ENCODE measurements at regions not wholly inside any gene's neighbourhood (a gene's known extent, or its start where the extent isn't known, plus 50 kb on each side); places are given as distances from the start of the nearest gene placed in this dataset.

DNA sequence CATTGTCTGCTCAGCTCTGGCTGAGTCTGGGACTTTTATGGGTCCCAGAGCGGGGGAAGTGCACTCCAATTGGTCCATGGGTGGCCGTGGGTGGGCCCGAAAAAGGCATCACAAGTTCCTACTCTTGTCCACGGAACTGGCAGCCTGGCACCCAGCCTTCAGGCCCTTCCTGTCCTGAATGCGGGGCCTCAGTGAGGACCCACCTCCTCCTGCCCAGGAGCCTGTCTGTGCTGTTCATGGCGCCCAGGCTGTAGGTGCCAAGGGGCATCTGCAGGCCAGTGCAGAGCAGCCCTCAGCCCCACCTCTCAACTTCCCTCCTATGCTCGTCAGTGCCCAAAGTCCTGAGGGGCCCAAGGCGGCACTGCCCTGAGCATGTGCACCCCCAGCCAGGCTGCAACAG lies 411.7 kb upstream of the KIRREL3 start:
- peaks cover 8 to 32% (median 26%) of the 10 kb centered on the region in 11 experiments; a peak in 21 of 22 replicates for H3K9me3 ChIP-seq (replicated peaks in 1 of 11)
- H3K4me2 ChIP-seq, result no peak overlapping the region
- TF ChIP-seq Cebpa-rat (IDR thresholded peaks at IDR 0.05), result no peak
- no peaks in the 10 kb centered on the region for H3K36me3 ChIP-seq
- no peaks in the 10 kb centered on the region for H3K27me3 ChIP-seq
- H3K4me1 ChIP-seq, result no peaks in the 10 kb centered on the region
- no peak overlapping the region for H3K27ac ChIP-seq
- H3K9ac ChIP-seq, result no peak overlapping the region
- H3K4me3 ChIP-seq, result no peak overlapping the region
- no peaks in the 10 kb centered on the region for H4K20me1 ChIP-seq

- H3K9ac ChIP-seq, result no peak overlapping the region
- no peaks in the 10 kb centered on the region for H3K36me3 ChIP-seq
- no peaks in the 10 kb centered on the region for H4K20me1 ChIP-seq
- TF ChIP-seq Cebpa-rat (IDR thresholded peaks at IDR 0.05), result no peak
- H3K4me3 ChIP-seq, result no peak overlapping the region
- no peaks in the 10 kb centered on the region for H3K4me1 ChIP-seq
- no peak overlapping the region for H3K4me2 ChIP-seq
- H3K9me3 ChIP-seq (replicated peaks in 1 of 11), result peaks cover 8 to 32% (median 26%) of the 10 kb centered on the region in 11 experiments; a peak in 21 of 22 replicates
- no peak overlapping the region for H3K27ac ChIP-seq
- no peaks in the 10 kb centered on the region for H3K27me3 ChIP-seq
Observed at GRCh38 chr11:127411283-127411682, 410.7 kb upstream of the KIRREL3 start.

DNA sequence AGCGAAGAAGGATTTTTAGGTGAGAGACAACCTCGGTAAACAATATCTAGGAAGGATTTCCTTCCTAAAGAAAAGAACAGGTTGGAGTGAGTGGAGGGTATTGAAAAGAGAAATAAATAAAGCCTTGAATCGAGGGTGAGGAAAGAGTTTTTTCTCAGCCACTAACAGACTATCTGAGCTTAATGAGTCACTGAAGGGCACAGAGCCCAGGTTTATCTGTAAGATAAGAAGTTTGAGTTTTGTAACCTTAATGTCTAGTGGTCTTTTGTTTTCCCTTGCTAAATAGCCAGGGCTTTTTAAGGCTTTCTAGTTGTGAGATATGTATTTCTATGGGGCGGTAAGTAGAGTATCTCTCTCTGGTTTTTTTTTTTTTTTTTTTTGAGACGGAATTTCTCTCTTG lies 394.5 kb upstream of the KIRREL3 start:
- Histone ChIP-seq H3K4me3 (no peak overlapping the region), H3K4me1 (no peaks in the 10 kb centered on the region), H3K4me2 (no peak overlapping the region), H3K9me3 (replicated peaks in 1 of 11) (peaks cover 0 to 13% (median 9%) of the 10 kb centered on the region in 11 experiments; a peak in 11 of 22 replicates), H4K20me1 (no peaks in the 10 kb centered on the region), H3K27ac (no peak overlapping the region), H3K9ac (no peak overlapping the region), H3K36me3 (no peaks in the 10 kb centered on the region), H3K27me3 (no peaks in the 10 kb centered on the region)
- no peak for TF ChIP-seq Cebpa-rat (IDR thresholded peaks at IDR 0.05)

DNA sequence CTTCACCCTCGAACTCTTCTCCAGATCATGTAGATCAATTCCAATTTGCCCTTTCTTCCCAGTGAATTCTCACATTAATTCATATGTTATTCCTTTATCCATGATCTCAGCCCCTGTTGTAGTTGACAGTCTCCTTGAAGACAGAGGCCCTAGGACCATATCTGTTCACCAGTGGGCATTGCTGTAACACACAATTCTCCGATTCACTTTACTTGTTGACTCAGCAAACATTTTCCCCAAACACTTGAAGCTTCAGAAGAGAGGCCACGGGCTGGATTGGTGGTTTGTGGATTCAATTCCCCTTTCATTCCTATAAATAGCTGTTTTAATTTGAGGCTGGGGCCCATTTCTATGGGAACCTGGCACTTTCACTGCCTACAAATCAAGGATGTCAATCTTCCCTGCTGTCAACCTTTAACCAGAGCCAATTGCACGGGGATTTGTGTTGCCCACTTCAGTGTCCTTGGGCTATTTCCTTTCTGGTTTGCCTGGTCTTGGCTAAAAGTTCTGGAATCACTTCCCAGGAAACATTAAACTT lies 393.0 kb upstream of the KIRREL3 start:
- H3K4me1 ChIP-seq, result no peaks in the 10 kb centered on the region
- no peak for TF ChIP-seq Cebpa-rat (IDR thresholded peaks at IDR 0.05)
- H3K9me3 ChIP-seq (replicated peaks in 1 of 11), result peaks cover 0 to 13% (median 9%) of the 10 kb centered on the region in 11 experiments; a peak in 11 of 22 replicates
- no peak overlapping the region for H3K9ac ChIP-seq
- H3K4me2 ChIP-seq, result 0 out of 22 replicates have a peak overlapping the region, but pooled peaks of 1 of the 11 experiments have one; percentile 8
- no peaks in the 10 kb centered on the region for H4K20me1 ChIP-seq
- H3K27ac ChIP-seq, result no peak overlapping the region
- no peaks in the 10 kb centered on the region for H3K36me3 ChIP-seq
- H3K4me3 ChIP-seq, result no peak overlapping the region
- no peaks in the 10 kb centered on the region for H3K27me3 ChIP-seq

DNA sequence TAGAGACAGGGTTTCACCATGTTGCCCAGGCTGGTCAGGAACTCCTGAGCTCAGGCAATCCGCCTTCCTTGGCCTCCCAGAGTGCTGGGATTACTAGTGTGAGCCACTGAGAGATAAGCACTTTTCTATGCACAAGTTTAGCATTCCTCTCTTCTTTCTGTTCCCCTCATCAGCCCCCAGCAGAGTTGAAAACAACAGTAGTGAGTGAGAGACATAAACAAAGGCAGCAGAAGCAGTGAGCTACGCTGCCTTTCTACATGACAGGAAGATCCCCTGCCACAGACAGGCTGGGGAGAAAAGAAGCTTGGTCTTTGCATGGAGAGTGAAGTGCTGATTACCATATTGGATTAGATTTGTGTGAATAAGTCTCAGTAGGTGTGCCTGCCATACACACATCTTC lies 392.0 kb upstream of the KIRREL3 start:
- H3K27me3 ChIP-seq, result no peaks in the 10 kb centered on the region
- no peaks in the 10 kb centered on the region for H3K36me3 ChIP-seq
- H3K9ac ChIP-seq, result no peak overlapping the region
- H3K27ac ChIP-seq, result no peak overlapping the region
- H4K20me1 ChIP-seq, result no peaks in the 10 kb centered on the region
- H3K9me3 ChIP-seq (replicated peaks in 1 of 11), result peaks cover 0 to 13% (median 9%) of the 10 kb centered on the region in 11 experiments; a peak in 11 of 22 replicates
- TF ChIP-seq Cebpa-rat (IDR thresholded peaks at IDR 0.05), result no peak
- no peaks in the 10 kb centered on the region for H3K4me1 ChIP-seq
- no peak overlapping the region for H3K4me3 ChIP-seq
- no peak overlapping the region for H3K4me2 ChIP-seq

DNA sequence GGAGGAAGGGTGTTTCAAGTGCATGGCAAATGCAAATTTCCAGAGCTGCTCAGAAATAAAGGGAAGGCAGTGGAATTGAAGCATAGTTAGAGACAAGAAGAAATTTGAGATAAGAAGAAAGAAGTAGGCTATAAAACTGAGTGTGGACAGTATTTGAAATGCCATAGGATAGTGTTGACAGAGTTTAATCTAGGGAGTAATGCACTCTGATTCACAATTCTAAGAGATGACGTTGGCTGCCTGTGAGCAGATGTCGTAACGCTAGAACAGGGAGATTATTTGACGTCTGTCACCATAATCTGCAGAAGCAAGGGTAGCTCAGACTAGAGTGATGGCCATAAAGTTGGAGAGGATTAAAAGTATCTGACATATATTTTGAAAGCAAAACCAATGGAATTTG lies 389.9 kb upstream of the KIRREL3 start:
- Histone ChIP-seq H3K27me3 (no peaks in the 10 kb centered on the region), H3K4me3 (no peak overlapping the region), H3K9ac (no peak overlapping the region), H3K36me3 (no peaks in the 10 kb centered on the region), H3K4me1 (no peaks in the 10 kb centered on the region), H3K4me2 (no peak overlapping the region), H3K9me3 (replicated peaks in 1 of 11) (no peaks in the 10 kb centered on the region), H4K20me1 (no peaks in the 10 kb centered on the region), H3K27ac (no peak overlapping the region)
- TF ChIP-seq Cebpa-rat (IDR thresholded peaks at IDR 0.05), result no peak

GRCh38 chr11:127385071-127385470 lies 384.5 kb upstream of the KIRREL3 start:
- Histone ChIP-seq H3K4me2 (no peak overlapping the region), H3K27me3 (no peaks in the 10 kb centered on the region), H3K27ac (no peak overlapping the region), H3K9ac (no peak overlapping the region), H3K36me3 (no peaks in the 10 kb centered on the region), H3K9me3 (replicated peaks in 1 of 11) (no peaks in the 10 kb centered on the region), H3K4me3 (no peak overlapping the region), H4K20me1 (no peaks in the 10 kb centered on the region), H3K4me1 (no peaks in the 10 kb centered on the region)
- TF ChIP-seq Cebpa-rat (IDR thresholded peaks at IDR 0.05), result no peak

- H3K4me3 ChIP-seq, result no peak overlapping the region
- no peaks in the 10 kb centered on the region for H4K20me1 ChIP-seq
- TF ChIP-seq Cebpa-rat (IDR thresholded peaks at IDR 0.05), result no peak
- H3K9ac ChIP-seq, result no peak overlapping the region
- H3K4me2 ChIP-seq, result no peak overlapping the region
- no peak overlapping the region for H3K27ac ChIP-seq
- H3K4me1 ChIP-seq, result no peaks in the 10 kb centered on the region
- H3K27me3 ChIP-seq, result no peaks in the 10 kb centered on the region
- no peaks in the 10 kb centered on the region for H3K9me3 ChIP-seq (replicated peaks in 1 of 11)
- no peaks in the 10 kb centered on the region for H3K36me3 ChIP-seq
Observed at GRCh38 chr11:127383026-127383425, 382.5 kb upstream of the KIRREL3 start.

- H4K20me1 ChIP-seq, result no peaks in the 10 kb centered on the region
- H3K4me2 ChIP-seq, result no peak overlapping the region
- H3K27ac ChIP-seq, result no peak overlapping the region
- no peaks in the 10 kb centered on the region for H3K27me3 ChIP-seq
- no peaks in the 10 kb centered on the region for H3K36me3 ChIP-seq
- H3K4me3 ChIP-seq, result no peak overlapping the region
- TF ChIP-seq Cebpa-rat (IDR thresholded peaks at IDR 0.05), result no peak
- H3K9ac ChIP-seq, result no peak overlapping the region
- no peaks in the 10 kb centered on the region for H3K4me1 ChIP-seq
- no peaks in the 10 kb centered on the region for H3K9me3 ChIP-seq (replicated peaks in 1 of 11)
Observed at GRCh38 chr11:127381247-127381646, 380.7 kb upstream of the KIRREL3 start.

DNA sequence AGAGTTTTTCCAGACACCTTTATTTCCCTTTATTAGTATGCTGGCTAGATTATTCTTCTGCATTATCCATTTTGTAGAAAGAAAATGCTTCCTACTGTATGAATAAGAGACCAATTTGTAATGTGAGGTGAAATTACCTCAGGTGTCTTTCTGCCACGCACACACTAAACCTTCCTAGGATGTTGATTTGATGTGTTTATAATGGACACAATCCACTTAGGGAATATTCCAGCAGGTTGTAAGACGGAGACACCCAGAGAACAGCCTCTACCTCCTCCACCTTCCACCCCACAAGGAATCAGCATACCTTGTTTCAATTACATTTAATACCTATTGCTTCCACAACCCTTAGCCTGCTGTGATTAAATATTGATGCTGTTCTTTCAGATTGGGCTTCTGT lies 379.1 kb upstream of the KIRREL3 start:
- no peak overlapping the region for H3K9ac ChIP-seq
- TF ChIP-seq Cebpa-rat (IDR thresholded peaks at IDR 0.05), result no peak
- no peak overlapping the region for H3K4me2 ChIP-seq
- no peak overlapping the region for H3K4me3 ChIP-seq
- no peaks in the 10 kb centered on the region for H3K4me1 ChIP-seq
- H3K27ac ChIP-seq, result no peak overlapping the region
- H3K9me3 ChIP-seq (replicated peaks in 1 of 11), result no peaks in the 10 kb centered on the region
- no peaks in the 10 kb centered on the region for H3K27me3 ChIP-seq
- no peaks in the 10 kb centered on the region for H4K20me1 ChIP-seq
- no peaks in the 10 kb centered on the region for H3K36me3 ChIP-seq
